ENCODE measurements at regions not wholly inside any gene's neighbourhood (a gene's known extent, or its start where the extent isn't known, plus 50 kb on each side); places are given as distances from the start of the nearest gene placed in this dataset.

GRCh38 chr10:78405231-78405630 is 371.6 kb downstream of the RPS24 start:
- no peak for DNase-seq (ENCODE audit: low read depth in 4 of 4, low spot score in 3 of 4)

- DNase-seq (ENCODE audit: low read depth in 4 of 4, low spot score in 3 of 4), result no peak
Measured at GRCh38 chr10:78405736-78406135, 372.1 kb downstream of the RPS24 start.

GRCh38 chr10:78406648-78407008 is 373.0 kb downstream of the RPS24 start:
- no peak for DNase-seq (ENCODE audit: low read depth in 4 of 4, low spot score in 3 of 4)

- DNase-seq (ENCODE audit: low read depth in 4 of 4, low spot score in 3 of 4), result peak; percentile 91 to 96 (median 94)
Measured at GRCh38 chr10:78407009-78407711, 373.5 kb downstream of the RPS24 start.

- no peak for DNase-seq (ENCODE audit: low read depth in 4 of 4, low spot score in 3 of 4)
Measured at GRCh38 chr10:78407966-78408365, 374.3 kb downstream of the RPS24 start.

- DNase-seq (ENCODE audit: low read depth in 4 of 4, low spot score in 3 of 4), result no peak
Measured at GRCh38 chr10:78408671-78409472, 375.2 kb downstream of the RPS24 start.

- DNase-seq (ENCODE audit: low read depth in 4 of 4, low spot score in 3 of 4), result no peak
Measured at GRCh38 chr10:78410046-78410965, 376.6 kb downstream of the RPS24 start.

GRCh38 chr10:78411716-78412115 is 378.1 kb downstream of the RPS24 start:
- DNase-seq (ENCODE audit: low read depth in 4 of 4, low spot score in 3 of 4), result no peak

- no peak for DNase-seq (ENCODE audit: low read depth in 4 of 4, low spot score in 3 of 4)
Measured at GRCh38 chr10:78412605-78413004, 378.9 kb downstream of the RPS24 start.

GRCh38 chr10:78413076-78414055 is 379.7 kb downstream of the RPS24 start:
- no peak for DNase-seq (ENCODE audit: low read depth in 4 of 4, low spot score in 3 of 4)

- no peak for DNase-seq (ENCODE audit: low read depth in 4 of 4, low spot score in 3 of 4)
Measured at GRCh38 chr10:78414380-78414779, 380.7 kb downstream of the RPS24 start.

GRCh38 chr10:78415111-78415510 is 381.4 kb downstream of the RPS24 start:
- DNase-seq (ENCODE audit: low read depth in 4 of 4, low spot score in 3 of 4), result no peak

- no peak for DNase-seq (ENCODE audit: low read depth in 4 of 4, low spot score in 3 of 4)
Measured at GRCh38 chr10:78416031-78417011, 382.7 kb downstream of the RPS24 start.

- no peak for DNase-seq (ENCODE audit: low read depth in 4 of 4, low spot score in 3 of 4)
Measured at GRCh38 chr10:78417425-78418370, 384.0 kb downstream of the RPS24 start.

GRCh38 chr10:78419481-78420265 is 386.0 kb downstream of the RPS24 start:
- no peak for DNase-seq (ENCODE audit: low read depth in 4 of 4, low spot score in 3 of 4)

- no peak for DNase-seq (ENCODE audit: low read depth in 4 of 4, low spot score in 3 of 4)
Measured at GRCh38 chr10:78420946-78421735, 387.5 kb downstream of the RPS24 start.

Measured in left renal pelvis (tissue), 4 donors.